GM12878 (cell line): ENCODE measurements at regions not wholly inside any gene's neighbourhood (a gene's known extent, or its start where the extent isn't known, plus 50 kb on each side); places are given as distances from the start of the nearest gene placed in this dataset.

Source experiments
- ATAC-seq: fragments of 200-7000 bp; cut with Tn5 transposase; 3 replicates; pipeline ENCODE4 v1.9.1; 2020; ENCODE audit warnings: mild to moderate bottlenecking, moderate library complexity
- BruUV-seq: library from RNA; stranded (reverse); fragments of 400-500 nt; replicated peaks from 2 replicates; lab custom pipeline; 2021; lab: Mats Ljungman, UMichigan
- CTCF ChIA-PET: fragments of 300-600 bp; sonication (Branson Sonifier 250); formaldehyde crosslinking; extraction: SDS; loops from one replicate; lab custom pipeline; 2021; ENCODE audit warnings: inconsistent platforms; lab: Yijun Ruan, JAX
- POLR2A ChIA-PET: fragments of 350-600 bp; formaldehyde crosslinking; extraction: SDS; loops from one replicate; lab custom pipeline; 2021; ENCODE audit warnings: inconsistent platforms; lab: Charles Lee
- RAD21 ChIA-PET: fragments of 300-600 bp; sonication (Branson Sonifier 250); formaldehyde crosslinking; loops from one replicate; lab custom pipeline; 2023; ENCODE audit warnings: antibody characterized with exemption; ENCODE audit not compliant: unreplicated experiment; lab: Charles Lee
- SMC1A ChIA-PET: fragments of 300-600 bp; sonication (Branson Sonifier 250); formaldehyde crosslinking; loops from one replicate; lab custom pipeline; 2023; ENCODE audit not compliant: unreplicated experiment, uncharacterized antibody; lab: Charles Lee
- DNase-seq: peaks from one replicate; pipeline ENCODE4 v3.0.0-alpha.2; 2011; ENCODE audit warnings: low read depth, low spot score
- FAIRE-seq: peaks from 3 replicates; lab custom pipeline; 2011; peaks lifted over from hg19 to GRCh38; lab: Jason Lieb, UNC
- H2AFZ ChIP-seq: 2 replicates; pipeline ENCODE4 v1.6.0; 2011; ENCODE audit warnings: low read depth, low read length, control low read depth; ENCODE audit not compliant: control insufficient read depth
- H3K27ac ChIP-seq: 2 replicates; pipeline ENCODE4 v1.5.1; 2011; ENCODE audit warnings: control low read depth; ENCODE audit not compliant: control insufficient read depth, insufficient read depth
- H3K27me3 ChIP-seq, 2 experiments: replicated peaks in 1 of 2; 2 replicates each; pipeline versions ENCODE4 v1.6.0 to v1.6.1; 2011; ENCODE audit warnings: low read length in 1 of 2; ENCODE audit not compliant: control insufficient read depth in 2 of 2, insufficient read depth in 2 of 2
- H3K36me3 ChIP-seq, 2 experiments: 2 replicates each; pipeline ENCODE4 v1.5.1; 2011; ENCODE audit warnings: low read length in 1 of 2; ENCODE audit not compliant: control insufficient read depth in 2 of 2, insufficient read depth in 2 of 2
- H3K4me1 ChIP-seq: 2 replicates; pipeline ENCODE4 v1.6.1; 2011; ENCODE audit warnings: mild to moderate bottlenecking, low read length, moderate library complexity, mixed read lengths; ENCODE audit not compliant: control insufficient read depth, insufficient read depth
- H3K4me2 ChIP-seq: 2 replicates; pipeline ENCODE4 v1.6.0; 2011; ENCODE audit warnings: control low read depth; ENCODE audit not compliant: control insufficient read depth, insufficient read depth
- H3K4me3 ChIP-seq: fragments of 200-600 bp; sonication (generic); 2 replicates; pipeline ENCODE4 v1.5.1; 2016
- H3K79me2 ChIP-seq: 2 replicates; pipeline ENCODE4 v1.6.0; 2011; ENCODE audit warnings: low read length; ENCODE audit not compliant: control insufficient read depth, insufficient read depth
- H3K9ac ChIP-seq: 2 replicates; pipeline ENCODE4 v1.8.0; 2011; ENCODE audit warnings: low read length, control low read depth, mixed read lengths; ENCODE audit not compliant: control insufficient read depth, insufficient read depth
- H3K9me3 ChIP-seq: replicated peaks from 3 replicates; pipeline ENCODE4 v1.5.1; 2011; ENCODE audit warnings: mild to moderate bottlenecking, low read length; ENCODE audit not compliant: control insufficient read depth, insufficient read depth
- H4K20me1 ChIP-seq: 2 replicates; pipeline ENCODE4 v1.6.0; 2011; ENCODE audit not compliant: control insufficient read depth, insufficient read depth
- BCL11A ChIP-seq: IDR thresholded peaks from 2 replicates; pipeline ENCODE4 v1.6.1; 2011; ENCODE audit warnings: low read depth, low read length
- CHD2 ChIP-seq: IDR thresholded peaks from 2 replicates; pipeline ENCODE4 v1.6.1; 2011; ENCODE audit warnings: low read depth, low read length, improper control_type of control experiment, borderline replicate concordance
- EP300 ChIP-seq, 2 experiments: fragments of 150-350 bp in 1 of 2; IDR thresholded peaks; 2 replicates each; pipeline ENCODE4 v1.6.1; 2011 to 2012; ENCODE audit warnings: low read depth in 2 of 2, low read length in 2 of 2, borderline replicate concordance in 1 of 2, improper control_type of control experiment in 1 of 2, inconsistent platforms in 1 of 2; ENCODE audit not compliant: control insufficient read depth in 1 of 2
- ETV6 ChIP-seq, 2 experiments: fragments of 450-650 bp in 1 of 2; IDR thresholded peaks in 1 of 2; conservative IDR thresholded peaks in 1 of 2; 2 replicates each; pipeline ENCODE4 v1.6.1; 2014; ENCODE audit warnings: antibody characterized with exemption in 1 of 2, borderline replicate concordance in 1 of 2, low read depth in 1 of 2, mild to moderate bottlenecking in 1 of 2, moderate library complexity in 1 of 2
- HCFC1 ChIP-seq: fragments of 150-350 bp; IDR thresholded peaks from 2 replicates; pipeline ENCODE4 v1.6.1; 2014; ENCODE audit warnings: low read length
- IKZF1 ChIP-seq: fragments of 450-650 bp; conservative IDR thresholded peaks from 2 replicates; pipeline ENCODE4 v1.6.1; 2017; ENCODE audit warnings: antibody characterized with exemption, mild to moderate bottlenecking
- IKZF2 ChIP-seq, 2 experiments: fragments of 450-650 bp; IDR thresholded peaks; 2 replicates each; pipeline ENCODE4 v1.6.1; 2017; ENCODE audit warnings: mild to moderate bottlenecking in 2 of 2, moderate library complexity in 2 of 2
- MEF2A ChIP-seq: IDR thresholded peaks from 2 replicates; pipeline ENCODE4 v1.6.1; 2011; ENCODE audit warnings: low read depth, mild to moderate bottlenecking, low read length, moderate library complexity; ENCODE audit not compliant: insufficient read depth
- MEF2B ChIP-seq: fragments of 450-650 bp; IDR thresholded peaks from 2 replicates; pipeline ENCODE4 v1.6.1; 2018; ENCODE audit warnings: mild to moderate bottlenecking, moderate library complexity; ENCODE audit not compliant: partially characterized antibody, poor library complexity, severe bottlenecking
- MTA2 ChIP-seq: fragments of 450-650 bp; IDR thresholded peaks from 2 replicates; pipeline ENCODE4 v1.6.1; 2016; ENCODE audit warnings: low read depth, mild to moderate bottlenecking, moderate library complexity
- MYB ChIP-seq: fragments of 150-350 bp; IDR thresholded peaks from 2 replicates; pipeline ENCODE4 v1.6.1; 2014; ENCODE audit warnings: mild to moderate bottlenecking, low read depth, low read length, borderline replicate concordance
- RUNX3 ChIP-seq: IDR thresholded peaks from 2 replicates; pipeline ENCODE4 v1.6.1; 2012; ENCODE audit warnings: low read length, inconsistent platforms
- SPI1 ChIP-seq: IDR thresholded peaks from 2 replicates; pipeline ENCODE4 v1.6.1; 2011; ENCODE audit warnings: low read depth, mild to moderate bottlenecking, low read length, moderate library complexity, borderline replicate concordance; ENCODE audit not compliant: insufficient read depth
- ZNF24 ChIP-seq: fragments of 450-650 bp; IDR thresholded peaks from 2 replicates; pipeline ENCODE4 v1.6.1; 2017; ENCODE audit warnings: antibody characterized with exemption, mild to moderate bottlenecking
- WGBS: methylation state at CpG from one replicate; pipeline ENCODE4 v1.1.6; 2016; ENCODE audit warnings: low lambda C conversion rate; ENCODE audit not compliant: insufficient replicate concordance, insufficient coverage; ENCODE audit errors: missing lambda C conversion rate; 5-methylcytosine and 5-hydroxymethylcytosine counted together
- in situ Hi-C: fragments of 300-500 bp; cut with MboI; formaldehyde crosslinking; loops from 9 replicates; pipeline ENCODE4 v1.14.3; 2018; ENCODE audit warnings: mixed read lengths
- intact Hi-C: fragments of 100-400 bp; cut with micrococcal nuclease; formaldehyde crosslinking; loops from one replicate; pipeline ENCODE4 v1.14.2; 2022; ENCODE audit not compliant: unreplicated experiment
- TF ChIP-seq, protein P1 (sequence below): fragments of 450-650 bp; IDR thresholded peaks from 2 replicates; pipeline ENCODE4 v1.6.1; 2016; ENCODE audit warnings: mild to moderate bottlenecking
- TF ChIP-seq, protein P2 (sequence below): fragments of 450-650 bp; IDR thresholded peaks from 2 replicates; pipeline ENCODE4 v1.6.1; 2017; ENCODE audit warnings: mild to moderate bottlenecking, moderate library complexity

DNA sequence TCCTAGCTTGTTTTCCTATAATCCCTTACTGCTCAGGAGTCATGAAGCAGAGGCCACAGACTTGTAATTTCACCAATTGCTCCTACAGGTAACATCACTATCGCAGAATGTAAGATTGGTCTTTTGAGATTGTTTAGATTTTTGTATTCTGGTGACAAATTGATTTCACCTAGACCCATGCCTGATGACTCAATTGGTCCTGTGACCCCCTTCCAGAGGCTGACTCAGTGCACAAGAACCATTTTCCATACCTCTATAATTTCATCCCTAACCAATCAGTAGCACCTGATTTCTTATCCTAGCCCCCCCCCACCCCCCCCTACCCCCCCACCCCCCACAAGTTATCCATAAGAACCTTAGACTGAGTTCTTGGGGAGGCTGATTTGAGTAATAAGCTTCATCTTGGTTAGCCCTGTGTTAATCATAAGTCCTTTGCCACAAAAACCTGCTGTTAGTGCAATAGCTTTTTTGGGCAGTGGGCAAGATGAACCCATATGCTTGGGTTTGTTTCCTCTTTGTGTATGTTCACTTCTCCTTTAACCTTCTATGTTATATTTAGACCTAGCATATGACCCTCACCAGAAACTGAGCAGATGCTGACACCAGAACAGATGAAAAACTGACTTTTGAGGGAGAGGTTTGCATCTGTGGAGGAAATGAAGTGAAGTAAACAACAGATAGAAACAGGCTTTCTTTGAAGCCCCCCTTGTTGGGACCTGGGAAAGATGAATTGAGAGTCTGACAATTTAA lies 187.1 kb downstream of the KIF20B start:
- no peaks in the 10 kb centered on the region for H3K9me3 ChIP-seq
- H3K4me3 ChIP-seq = no peak overlapping the region
- TF ChIP-seq MEF2A (peak; percentile 73; the same call in 1 of the 2 replicates), EP300 (IDR thresholded peaks at IDR 0.05; ENCODE audit: borderline replicate concordance in 1 of 2, control insufficient read depth in 1 of 2, low read depth in 2 of 2, low read length in 2 of 2) (peak; percentile 42 to 74; a peak in 1 of 4 replicates), IKZF2 (IDR thresholded peaks at IDR 0.05) (peak in 1 of 2 experiments; percentile 15; a peak in 1 of 4 replicates), CHD2 (peak; percentile 21; the same call in 1 of the 2 replicates), IKZF1 (peak; percentile 26; the same call in 1 of the 2 replicates), ZNF24 (0 out of 2 replicates have a peak, but pooled peaks have one; percentile 12), RUNX3 (peak; percentile 47; the same call in 1 of the 2 replicates), MYB (no peak), MTA2 (peak; percentile 44; the same call in 1 of the 2 replicates), HCFC1 (no peak), ETV6 (conservative IDR thresholded peaks at IDR 0.05 in 1 of 2, IDR thresholded peaks at IDR 0.05 in 1 of 2; ENCODE audit: borderline replicate concordance in 1 of 2, low read depth in 1 of 2) (peak in 1 of 2 experiments; percentile 30; a peak in 1 of 4 replicates), SPI1 (peak; percentile 70), MEF2B (peak; percentile 48), BCL11A (0 out of 2 replicates have a peak, but pooled peaks have one; percentile 24)
- TF ChIP-seq, protein P1, sequence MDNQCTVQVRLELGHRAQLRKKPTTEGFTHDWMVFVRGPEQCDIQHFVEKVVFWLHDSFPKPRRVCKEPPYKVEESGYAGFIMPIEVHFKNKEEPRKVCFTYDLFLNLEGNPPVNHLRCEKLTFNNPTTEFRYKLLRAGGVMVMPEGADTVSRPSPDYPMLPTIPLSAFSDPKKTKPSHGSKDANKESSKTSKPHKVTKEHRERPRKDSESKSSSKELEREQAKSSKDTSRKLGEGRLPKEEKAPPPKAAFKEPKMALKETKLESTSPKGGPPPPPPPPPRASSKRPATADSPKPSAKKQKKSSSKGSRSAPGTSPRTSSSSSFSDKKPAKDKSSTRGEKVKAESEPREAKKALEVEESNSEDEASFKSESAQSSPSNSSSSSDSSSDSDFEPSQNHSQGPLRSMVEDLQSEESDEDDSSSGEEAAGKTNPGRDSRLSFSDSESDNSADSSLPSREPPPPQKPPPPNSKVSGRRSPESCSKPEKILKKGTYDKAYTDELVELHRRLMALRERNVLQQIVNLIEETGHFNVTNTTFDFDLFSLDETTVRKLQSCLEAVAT = no peak; the same call in 1 of the 2 replicates
- TF ChIP-seq, protein P2, sequence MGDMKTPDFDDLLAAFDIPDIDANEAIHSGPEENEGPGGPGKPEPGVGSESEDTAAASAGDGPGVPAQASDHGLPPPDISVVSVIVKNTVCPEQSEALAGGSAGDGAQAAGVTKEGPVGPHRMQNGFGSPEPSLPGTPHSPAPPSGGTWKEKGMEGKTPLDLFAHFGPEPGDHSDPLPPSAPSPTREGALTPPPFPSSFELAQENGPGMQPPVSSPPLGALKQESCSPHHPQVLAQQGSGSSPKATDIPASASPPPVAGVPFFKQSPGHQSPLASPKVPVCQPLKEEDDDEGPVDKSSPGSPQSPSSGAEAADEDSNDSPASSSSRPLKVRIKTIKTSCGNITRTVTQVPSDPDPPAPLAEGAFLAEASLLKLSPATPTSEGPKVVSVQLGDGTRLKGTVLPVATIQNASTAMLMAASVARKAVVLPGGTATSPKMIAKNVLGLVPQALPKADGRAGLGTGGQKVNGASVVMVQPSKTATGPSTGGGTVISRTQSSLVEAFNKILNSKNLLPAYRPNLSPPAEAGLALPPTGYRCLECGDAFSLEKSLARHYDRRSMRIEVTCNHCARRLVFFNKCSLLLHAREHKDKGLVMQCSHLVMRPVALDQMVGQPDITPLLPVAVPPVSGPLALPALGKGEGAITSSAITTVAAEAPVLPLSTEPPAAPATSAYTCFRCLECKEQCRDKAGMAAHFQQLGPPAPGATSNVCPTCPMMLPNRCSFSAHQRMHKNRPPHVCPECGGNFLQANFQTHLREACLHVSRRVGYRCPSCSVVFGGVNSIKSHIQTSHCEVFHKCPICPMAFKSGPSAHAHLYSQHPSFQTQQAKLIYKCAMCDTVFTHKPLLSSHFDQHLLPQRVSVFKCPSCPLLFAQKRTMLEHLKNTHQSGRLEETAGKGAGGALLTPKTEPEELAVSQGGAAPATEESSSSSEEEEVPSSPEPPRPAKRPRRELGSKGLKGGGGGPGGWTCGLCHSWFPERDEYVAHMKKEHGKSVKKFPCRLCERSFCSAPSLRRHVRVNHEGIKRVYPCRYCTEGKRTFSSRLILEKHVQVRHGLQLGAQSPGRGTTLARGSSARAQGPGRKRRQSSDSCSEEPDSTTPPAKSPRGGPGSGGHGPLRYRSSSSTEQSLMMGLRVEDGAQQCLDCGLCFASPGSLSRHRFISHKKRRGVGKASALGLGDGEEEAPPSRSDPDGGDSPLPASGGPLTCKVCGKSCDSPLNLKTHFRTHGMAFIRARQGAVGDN = peak; percentile 57
- no peaks in the 10 kb centered on the region for H3K36me3 ChIP-seq
- 0 out of 4 replicates have a peak, but pooled peaks cover 0 to 3% of the 10 kb centered on the region in 2 experiments for H3K27me3 ChIP-seq
- CTCF ChIA-PET = interaction anchor here (0.6 to 1.5 kb wide), 3 partner anchors 16 to 1872 kb away, joined by 3 to 5 read pairs (median 4); no protein-coding TSS in a partner anchor
- peak overlapping the region; percentile 37; the same call in 1 of the 2 replicates for H2AFZ ChIP-seq
- peak overlapping the region; percentile 38; the same call in 1 of the 2 replicates for H3K4me2 ChIP-seq
- WGBS = 50% methylated on average over 1 of the region's 1 CpG
- DNase-seq = peak; percentile 52
- peak; percentile 71 for ATAC-seq
- H3K4me1 ChIP-seq = peaks cover 14% of the 10 kb centered on the region
- H3K9ac ChIP-seq = no peak overlapping the region
- POLR2A ChIA-PET = no interaction called here
- BruUV-seq = no TSS peak
- no peaks in the 10 kb centered on the region for H4K20me1 ChIP-seq
- SMC1A ChIA-PET = interaction anchor here (0.7 to 1.9 kb wide), 9 partner anchors 9 to 90 kb away, joined by 3 to 6 read pairs (median 3); no protein-coding TSS in a partner anchor
- no peaks in the 10 kb centered on the region for H3K79me2 ChIP-seq
- no peak for FAIRE-seq
- intact Hi-C loops = no loop called here
- H3K27ac ChIP-seq = 0 out of 2 replicates have a peak overlapping the region, but pooled peaks have one; percentile 31
- RAD21 ChIA-PET = interaction anchor here (0.6 to 1.2 kb wide), 4 partner anchors 21 to 242 kb away, joined by 3 read pairs; no protein-coding TSS in a partner anchor
- in situ Hi-C loops = no loop called here
